Fibroblast of villous mesenchyme (primary cell): ENCODE measurements at regions not wholly inside any gene's neighbourhood (a gene's known extent, or its start where the extent isn't known, plus 50 kb on each side); places are given as distances from the start of the nearest gene placed in this dataset.
"Not testable (repeated sequence)": the region's sequence is repeated elsewhere in the genome, so short reads cannot be mapped to it uniquely, and the experiment has no call there.

Experiments used
- DNase-seq: peaks from one replicate; pipeline ENCODE4 v3.0.0-alpha.2; 2010; ENCODE audit warnings: low read depth
- H3K4me3 ChIP-seq: 2 replicates; pipeline ENCODE4 v1.5.1; 2011; ENCODE audit warnings: low read depth, mild to moderate bottlenecking, low read length
- CTCF ChIP-seq: IDR thresholded peaks from 2 replicates; pipeline ENCODE4 v1.5.1; 2012; ENCODE audit warnings: low read depth, mild to moderate bottlenecking, low read length; ENCODE audit not compliant: insufficient read depth

GRCh38 chr2:228432116-228432515 is 250.6 kb upstream of the SPHKAP start:
- no peak overlapping the region for H3K4me3 ChIP-seq
- no peak for TF ChIP-seq CTCF
- no peak for DNase-seq

DNA sequence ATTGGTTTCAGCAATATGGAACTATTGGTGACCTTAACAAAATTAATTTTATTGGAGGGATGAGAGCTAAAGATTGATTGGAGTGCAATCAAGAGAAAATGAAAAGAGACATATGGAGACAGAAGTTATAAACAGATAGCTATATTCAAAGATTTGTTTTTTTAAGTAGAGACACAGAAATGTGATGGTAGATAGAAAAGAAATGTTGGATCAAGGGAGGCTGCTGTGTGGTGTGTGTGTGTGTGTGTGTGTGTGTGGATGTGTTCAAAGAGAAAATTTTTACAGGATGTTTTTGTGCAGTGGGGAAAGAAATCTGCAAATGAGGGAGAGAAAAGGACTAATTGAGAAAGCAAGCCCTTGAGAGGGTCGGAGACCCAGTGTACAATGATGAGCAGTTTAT is 249.5 kb upstream of the SPHKAP start:
- no peak overlapping the region for H3K4me3 ChIP-seq
- DNase-seq, result no peak
- TF ChIP-seq CTCF, result no peak

GRCh38 chr2:228426502-228427216 is 245.2 kb upstream of the SPHKAP start:
- DNase-seq, result peak; percentile 5
- TF ChIP-seq CTCF, result no peak
- no peak overlapping the region for H3K4me3 ChIP-seq

DNA sequence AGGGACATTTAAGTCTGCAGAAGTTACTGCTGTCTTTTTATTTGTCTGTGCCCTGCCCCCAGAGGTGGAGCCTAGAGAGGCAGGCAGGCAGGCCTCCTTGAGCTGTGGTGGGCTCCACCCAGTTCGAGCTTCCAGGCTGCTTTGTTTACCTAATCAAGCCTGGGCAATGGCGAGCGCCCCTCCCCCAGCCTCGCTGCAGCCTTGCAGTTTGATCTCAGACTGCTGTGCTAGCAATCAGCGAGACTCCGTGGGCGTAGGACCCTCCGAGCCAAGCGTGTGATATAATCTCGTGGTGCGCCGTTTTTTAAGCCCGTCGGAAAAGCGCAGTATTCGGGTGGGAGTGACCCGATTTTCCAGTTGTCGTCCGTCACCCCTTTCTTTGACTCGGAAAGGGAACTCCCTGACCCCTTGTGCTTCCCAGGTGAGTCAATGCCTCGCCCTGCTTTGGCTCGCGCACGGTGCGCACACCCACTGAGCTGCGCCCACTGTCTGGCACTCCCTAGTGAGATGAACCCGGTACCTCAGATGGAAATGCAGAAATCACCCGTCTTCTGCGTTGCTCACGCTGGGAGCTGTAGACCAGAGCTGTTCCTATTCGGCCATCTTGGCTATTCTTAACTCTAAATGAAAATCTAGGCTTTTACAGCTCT is 244.0 kb upstream of the SPHKAP start:
- H3K4me3 ChIP-seq, result peak overlapping the region; percentile 47
- not testable (repeated sequence) for DNase-seq

GRCh38 chr2:228417956-228418355 is 236.5 kb upstream of the SPHKAP start:
- TF ChIP-seq CTCF, result no peak
- DNase-seq, result peak; percentile 25
- H3K4me3 ChIP-seq, result no peak overlapping the region

GRCh38 chr2:228417526-228417925 is 236.0 kb upstream of the SPHKAP start:
- no peak for DNase-seq
- H3K4me3 ChIP-seq, result no peak overlapping the region
- TF ChIP-seq CTCF, result no peak

- no peak for DNase-seq
- no peak for TF ChIP-seq CTCF
- H3K4me3 ChIP-seq, result no peak overlapping the region
Observed at GRCh38 chr2:228410061-228410460, 228.6 kb upstream of the SPHKAP start.
